ENCODE measurements at regions not wholly inside any gene's neighbourhood (a gene's known extent, or its start where the extent isn't known, plus 50 kb on each side); places are given as distances from the start of the nearest gene placed in this dataset.

GRCh38 chr2:8511868-8512612 lies 169.8 kb upstream of the ID2 start:
- Mint-ChIP-seq H3K9me3 (ENCODE audit: unreplicated experiment) (peaks cover 6% of the 10 kb centered on the region), H3K36me3 (ENCODE audit: unreplicated experiment) (no peaks in the 10 kb centered on the region), H3K4me3 (ENCODE audit: unreplicated experiment) (no peak overlapping the region), H3K27me3 (ENCODE audit: unreplicated experiment) (no peaks in the 10 kb centered on the region), H3K27ac (ENCODE audit: unreplicated experiment) (no peak overlapping the region), H3K4me1 (ENCODE audit: unreplicated experiment) (no peaks in the 10 kb centered on the region)
- TF ChIP-seq CTCF (IDR thresholded peaks at IDR 0.05), result no peak
- no peak for DNase-seq (ENCODE audit: extremely low spot score, unreplicated experiment)

- no peak for TF ChIP-seq CTCF (IDR thresholded peaks at IDR 0.05)
- Mint-ChIP-seq H3K4me1 (ENCODE audit: unreplicated experiment) (no peaks in the 10 kb centered on the region), H3K4me3 (ENCODE audit: unreplicated experiment) (no peak overlapping the region), H3K36me3 (ENCODE audit: unreplicated experiment) (no peaks in the 10 kb centered on the region), H3K27me3 (ENCODE audit: unreplicated experiment) (no peaks in the 10 kb centered on the region), H3K9me3 (ENCODE audit: unreplicated experiment) (peaks cover 6% of the 10 kb centered on the region), H3K27ac (ENCODE audit: unreplicated experiment) (no peak overlapping the region)
- DNase-seq (ENCODE audit: extremely low spot score, unreplicated experiment), result no peak
These were observed 168.1 kb upstream of the ID2 start for GRCh38 chr2:8513601-8514273.

- no peak overlapping the region for H3K4me3 Mint-ChIP-seq (ENCODE audit: unreplicated experiment)
- no peak for TF ChIP-seq CTCF (IDR thresholded peaks at IDR 0.05)
- no peak overlapping the region for H3K27ac Mint-ChIP-seq (ENCODE audit: unreplicated experiment)
- no peaks in the 10 kb centered on the region for H3K36me3 Mint-ChIP-seq (ENCODE audit: unreplicated experiment)
- DNase-seq (ENCODE audit: extremely low spot score, unreplicated experiment), result no peak
- H3K4me1 Mint-ChIP-seq (ENCODE audit: unreplicated experiment), result no peaks in the 10 kb centered on the region
- H3K9me3 Mint-ChIP-seq (ENCODE audit: unreplicated experiment), result peaks cover 6% of the 10 kb centered on the region
- H3K27me3 Mint-ChIP-seq (ENCODE audit: unreplicated experiment), result no peaks in the 10 kb centered on the region
These were observed 167.6 kb upstream of the ID2 start for GRCh38 chr2:8514274-8514662.

GRCh38 chr2:8514796-8515758 lies 166.8 kb upstream of the ID2 start:
- peaks cover 2% of the 10 kb centered on the region for H3K27me3 Mint-ChIP-seq (ENCODE audit: unreplicated experiment)
- H3K36me3 Mint-ChIP-seq (ENCODE audit: unreplicated experiment), result no peaks in the 10 kb centered on the region
- no peaks in the 10 kb centered on the region for H3K4me1 Mint-ChIP-seq (ENCODE audit: unreplicated experiment)
- H3K4me3 Mint-ChIP-seq (ENCODE audit: unreplicated experiment), result no peak overlapping the region
- H3K9me3 Mint-ChIP-seq (ENCODE audit: unreplicated experiment), result peaks cover 3% of the 10 kb centered on the region
- no peak for DNase-seq (ENCODE audit: extremely low spot score, unreplicated experiment)
- no peak overlapping the region for H3K27ac Mint-ChIP-seq (ENCODE audit: unreplicated experiment)
- TF ChIP-seq CTCF (IDR thresholded peaks at IDR 0.05), result no peak
